GM18505 (cell line): ENCODE measurements at regions not wholly inside any gene's neighbourhood (a gene's known extent, or its start where the extent isn't known, plus 50 kb on each side); places are given as distances from the start of the nearest gene placed in this dataset.

Source experiments
- ATAC-seq: cut with Tn5 transposase; IDR thresholded peaks from one replicate; pipeline ENCODE4 v1.9.1; 2021; ENCODE audit not compliant: unreplicated experiment
- POLR2A ChIP-seq: IDR thresholded peaks from 4 replicates; pipeline ENCODE4 v1.6.1; 2011; ENCODE audit warnings: borderline replicate concordance; ENCODE audit not compliant: insufficient read depth, insufficient read length; ENCODE audit errors: extremely low read depth

- ATAC-seq, result no peak
- no peak for TF ChIP-seq POLR2A
Measured at GRCh38 chr4:80133240-80133783, 60.3 kb upstream of the ANTXR2 start.

- no peak for TF ChIP-seq POLR2A
- no peak for ATAC-seq
Measured at GRCh38 chr4:80129785-80130184, 56.8 kb upstream of the ANTXR2 start.

- no peak for ATAC-seq
Measured at GRCh38 chr4:80128941-80129340, 55.9 kb upstream of the ANTXR2 start.

GRCh38 chr4:80127870-80128419, 54.9 kb upstream of the ANTXR2 start:
- ATAC-seq, result no peak

More at GRCh38 chr4:80128941-80129340, 55.9 kb upstream of the ANTXR2 start:
- no peak for TF ChIP-seq POLR2A

GRCh38 chr4:80126435-80126834, 53.4 kb upstream of the ANTXR2 start:
- TF ChIP-seq POLR2A, result no peak
- no peak for ATAC-seq

More at GRCh38 chr4:80127870-80128419, 54.9 kb upstream of the ANTXR2 start:
- TF ChIP-seq POLR2A, result no peak

GRCh38 chr4:80125252-80126177, 52.5 kb upstream of the ANTXR2 start:
- ATAC-seq, result peak; percentile 72
- TF ChIP-seq POLR2A, result no peak

- no peak for ATAC-seq
Measured at GRCh38 chr4:80124246-80125211, 51.5 kb upstream of the ANTXR2 start.

More at GRCh38 chr4:80124246-80125211, 51.5 kb upstream of the ANTXR2 start:
- TF ChIP-seq POLR2A, result no peak
